ENCODE measurements at regions not wholly inside any gene's neighbourhood (a gene's known extent, or its start where the extent isn't known, plus 50 kb on each side); places are given as distances from the start of the nearest gene placed in this dataset.

DNA sequence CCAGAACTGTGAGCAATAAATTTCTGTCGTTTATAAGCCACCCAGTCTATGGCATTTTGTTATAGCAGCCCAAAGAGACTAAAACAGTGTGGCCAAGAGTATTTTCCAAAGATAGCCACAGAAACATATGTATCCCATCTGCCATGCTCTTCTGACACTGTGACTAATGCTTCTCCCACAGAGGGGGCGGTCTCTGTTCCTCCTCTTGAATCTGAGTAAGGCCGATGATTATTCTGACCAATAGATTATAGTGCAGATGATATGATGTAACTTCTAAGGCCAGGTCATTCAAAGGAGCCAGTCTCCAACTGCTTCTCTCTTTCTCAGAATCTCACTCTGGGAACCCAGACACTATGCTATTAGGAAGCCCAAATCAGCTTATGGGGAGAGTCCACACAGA lies 570.7 kb downstream of the BCOR start:
- ChIA-PET POLR2A (ENCODE audit: unreplicated experiment) (no interaction called here), CTCF (no interaction called here)
- H3K9me2 ChIP-seq (replicated peaks; ENCODE audit: low read length) = no peaks in the 10 kb centered on the region
- TF ChIP-seq, protein P1, sequence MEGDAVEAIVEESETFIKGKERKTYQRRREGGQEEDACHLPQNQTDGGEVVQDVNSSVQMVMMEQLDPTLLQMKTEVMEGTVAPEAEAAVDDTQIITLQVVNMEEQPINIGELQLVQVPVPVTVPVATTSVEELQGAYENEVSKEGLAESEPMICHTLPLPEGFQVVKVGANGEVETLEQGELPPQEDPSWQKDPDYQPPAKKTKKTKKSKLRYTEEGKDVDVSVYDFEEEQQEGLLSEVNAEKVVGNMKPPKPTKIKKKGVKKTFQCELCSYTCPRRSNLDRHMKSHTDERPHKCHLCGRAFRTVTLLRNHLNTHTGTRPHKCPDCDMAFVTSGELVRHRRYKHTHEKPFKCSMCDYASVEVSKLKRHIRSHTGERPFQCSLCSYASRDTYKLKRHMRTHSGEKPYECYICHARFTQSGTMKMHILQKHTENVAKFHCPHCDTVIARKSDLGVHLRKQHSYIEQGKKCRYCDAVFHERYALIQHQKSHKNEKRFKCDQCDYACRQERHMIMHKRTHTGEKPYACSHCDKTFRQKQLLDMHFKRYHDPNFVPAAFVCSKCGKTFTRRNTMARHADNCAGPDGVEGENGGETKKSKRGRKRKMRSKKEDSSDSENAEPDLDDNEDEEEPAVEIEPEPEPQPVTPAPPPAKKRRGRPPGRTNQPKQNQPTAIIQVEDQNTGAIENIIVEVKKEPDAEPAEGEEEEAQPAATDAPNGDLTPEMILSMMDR (conservative IDR thresholded peaks at IDR 0.05; ENCODE audit: low read depth, low read length) = no peak
- TF ChIP-seq EZH2 (IDR thresholded peaks at IDR 0.05; ENCODE audit: low read length, unreplicated experiment) = no peak
- no peak for TF ChIP-seq EZH2phosphoT487 (IDR thresholded peaks at IDR 0.05; ENCODE audit: borderline replicate concordance, low read length)
- no peak for ATAC-seq
- BruUV-seq (replicated peaks) = no TSS peak
- intact Hi-C loops (cut with micrococcal nuclease) = no loop called here
- no peaks in the 10 kb centered on the region for H3K9me3 ChIP-seq (ENCODE audit: low read length)
- no peaks in the 10 kb centered on the region for H3K27me3 ChIP-seq (ENCODE audit: low read length)
- no peaks in the 10 kb centered on the region for H3K4me1 ChIP-seq (ENCODE audit: insufficient read depth, low read length)
- H3K79me2 ChIP-seq (ENCODE audit: low read length) = no peaks in the 10 kb centered on the region
- no peak overlapping the region for H3K27ac ChIP-seq (ENCODE audit: low read length)
- H3K9ac ChIP-seq (ENCODE audit: low read length) = no peak overlapping the region
- no peak overlapping the region for H3K4me2 ChIP-seq (ENCODE audit: low read length)
- no peak overlapping the region for H2AFZ ChIP-seq (ENCODE audit: low read length)
- no peaks in the 10 kb centered on the region for H3K36me3 ChIP-seq (ENCODE audit: low read depth, low read length)
- no peaks in the 10 kb centered on the region for H3F3A ChIP-seq (ENCODE audit: low read length, unreplicated experiment)
- DNase-seq = no peak
- H4K20me1 ChIP-seq (ENCODE audit: low read length) = no peaks in the 10 kb centered on the region
- H3K4me3 ChIP-seq (ENCODE audit: low read length) = no peak overlapping the region

DNA sequence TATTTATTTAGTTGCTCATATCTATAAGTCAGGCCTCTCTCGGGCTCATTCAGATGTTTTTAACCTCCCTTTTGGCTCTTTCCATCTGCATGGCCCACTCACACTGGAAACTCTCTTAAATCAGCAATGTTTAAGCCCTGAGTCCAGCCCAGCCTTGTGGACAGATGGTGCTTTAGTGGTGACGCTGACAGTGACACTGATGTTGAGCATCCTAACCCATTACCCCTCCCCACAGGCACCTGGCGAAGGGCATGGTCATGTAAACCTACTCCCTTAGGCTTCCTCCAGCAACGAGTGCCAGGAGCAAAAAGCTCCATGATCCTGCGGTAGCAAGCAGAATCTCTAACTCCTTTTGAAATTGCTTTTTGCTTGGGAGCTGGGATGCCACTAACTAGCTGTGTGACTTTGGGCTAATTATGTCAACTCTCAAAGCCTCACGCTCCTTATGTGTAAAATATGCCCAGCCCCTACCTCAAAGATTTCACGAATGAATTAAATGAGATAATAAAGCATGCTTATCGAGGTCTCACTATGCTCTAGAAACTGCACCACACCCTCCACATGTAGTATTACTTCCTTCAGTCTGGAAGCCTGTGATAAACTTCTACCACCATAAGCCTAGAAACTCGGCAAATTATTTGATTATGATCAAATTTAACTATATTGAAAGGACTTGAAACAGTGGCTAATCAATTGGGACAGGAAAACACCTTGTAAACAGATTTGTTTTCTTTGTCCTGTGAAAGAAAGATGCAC lies 569.4 kb downstream of the BCOR start:
- DNase-seq = no peak
- ChIA-PET POLR2A (ENCODE audit: unreplicated experiment) (no interaction called here), CTCF (no interaction called here)
- Histone ChIP-seq H3K9ac (ENCODE audit: low read length) (no peak overlapping the region), H3K4me3 (ENCODE audit: low read length) (no peak overlapping the region), H4K20me1 (ENCODE audit: low read length) (no peaks in the 10 kb centered on the region), H3K4me2 (ENCODE audit: low read length) (no peak overlapping the region), H3K4me1 (ENCODE audit: insufficient read depth, low read length) (no peaks in the 10 kb centered on the region), H3F3A (ENCODE audit: low read length, unreplicated experiment) (no peaks in the 10 kb centered on the region), H3K27me3 (ENCODE audit: low read length) (no peaks in the 10 kb centered on the region), H3K27ac (ENCODE audit: low read length) (no peak overlapping the region), H3K36me3 (ENCODE audit: low read depth, low read length) (no peaks in the 10 kb centered on the region), H2AFZ (ENCODE audit: low read length) (no peak overlapping the region), H3K79me2 (ENCODE audit: low read length) (no peaks in the 10 kb centered on the region), H3K9me2 (replicated peaks; ENCODE audit: low read length) (no peaks in the 10 kb centered on the region), H3K9me3 (ENCODE audit: low read length) (no peaks in the 10 kb centered on the region)
- intact Hi-C loops (cut with micrococcal nuclease) = no loop called here
- TF ChIP-seq EZH2phosphoT487 (IDR thresholded peaks at IDR 0.05; ENCODE audit: borderline replicate concordance, low read length) (no peak), EZH2 (IDR thresholded peaks at IDR 0.05; ENCODE audit: low read length, unreplicated experiment) (no peak)
- TF ChIP-seq, protein P1 (conservative IDR thresholded peaks at IDR 0.05; ENCODE audit: low read depth, low read length) = no peak
- no TSS peak for BruUV-seq (replicated peaks)
- no peak for ATAC-seq

DNA sequence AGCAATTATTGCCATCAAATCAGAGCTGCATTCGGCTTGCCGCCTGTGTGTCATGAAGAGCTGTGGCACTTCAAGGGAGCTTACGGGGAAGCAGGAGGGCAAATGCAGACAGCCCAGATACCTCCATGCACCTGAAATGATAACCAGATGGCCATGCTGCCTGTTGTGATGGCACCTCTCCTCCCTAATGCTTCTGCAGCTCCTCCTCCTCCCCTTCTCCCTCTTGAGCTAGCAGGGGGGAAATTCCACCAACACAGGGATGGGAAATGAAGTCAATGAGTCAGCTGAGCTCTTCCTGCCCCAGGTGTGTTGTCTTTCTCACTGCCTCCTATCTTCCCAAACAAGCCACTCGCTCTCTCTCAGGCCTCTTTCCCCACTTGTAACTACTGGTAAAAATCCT lies 565.0 kb downstream of the BCOR start:
- ChIA-PET CTCF (no interaction called here), POLR2A (ENCODE audit: unreplicated experiment) (no interaction called here)
- no peak overlapping the region for H3K4me3 ChIP-seq (ENCODE audit: low read length)
- H2AFZ ChIP-seq (ENCODE audit: low read length) = no peak overlapping the region
- H3K36me3 ChIP-seq (ENCODE audit: low read depth, low read length) = no peaks in the 10 kb centered on the region
- no peak for ATAC-seq
- H3K9me2 ChIP-seq (replicated peaks; ENCODE audit: low read length) = no peaks in the 10 kb centered on the region
- H3K4me1 ChIP-seq (ENCODE audit: insufficient read depth, low read length) = no peaks in the 10 kb centered on the region
- intact Hi-C loops (cut with micrococcal nuclease) = no loop called here
- no peak overlapping the region for H3K4me2 ChIP-seq (ENCODE audit: low read length)
- no peaks in the 10 kb centered on the region for H3F3A ChIP-seq (ENCODE audit: low read length, unreplicated experiment)
- H3K79me2 ChIP-seq (ENCODE audit: low read length) = no peaks in the 10 kb centered on the region
- no peak overlapping the region for H3K9ac ChIP-seq (ENCODE audit: low read length)
- no peaks in the 10 kb centered on the region for H3K9me3 ChIP-seq (ENCODE audit: low read length)
- H3K27me3 ChIP-seq (ENCODE audit: low read length) = peaks cover 37% of the 10 kb centered on the region
- DNase-seq = no peak
- TF ChIP-seq EZH2 (IDR thresholded peaks at IDR 0.05; ENCODE audit: low read length, unreplicated experiment) = no peak
- no peak overlapping the region for H3K27ac ChIP-seq (ENCODE audit: low read length)
- no TSS peak for BruUV-seq (replicated peaks)
- no peaks in the 10 kb centered on the region for H4K20me1 ChIP-seq (ENCODE audit: low read length)
